Keratinocyte (primary cell): ENCODE measurements at regions not wholly inside any gene's neighbourhood (a gene's known extent, or its start where the extent isn't known, plus 50 kb on each side); places are given as distances from the start of the nearest gene placed in this dataset.

Source experiments
- CTCF ChIP-seq, 3 experiments: IDR thresholded peaks in 1 of 3; conservative IDR thresholded peaks in 1 of 3; optimal IDR thresholded peaks in 1 of 3; 2 replicates in 2 of 3; 3 replicates in 1 of 3; pipeline versions ENCODE3 to v1.5.1; 2011; ENCODE audit warnings: low read length in 3 of 3, mild to moderate bottlenecking in 3 of 3, moderate library complexity in 2 of 3, control low read depth in 1 of 3, inconsistent platforms in 1 of 3; ENCODE audit not compliant: insufficient read depth in 2 of 3; ENCODE audit errors: extremely low read depth in 1 of 3
- EZH2 ChIP-seq: IDR thresholded peaks from one replicate; pipeline ENCODE4 v1.6.1; 2012; ENCODE audit warnings: inconsistent platforms, mild to moderate bottlenecking, low read length, moderate library complexity

DNA sequence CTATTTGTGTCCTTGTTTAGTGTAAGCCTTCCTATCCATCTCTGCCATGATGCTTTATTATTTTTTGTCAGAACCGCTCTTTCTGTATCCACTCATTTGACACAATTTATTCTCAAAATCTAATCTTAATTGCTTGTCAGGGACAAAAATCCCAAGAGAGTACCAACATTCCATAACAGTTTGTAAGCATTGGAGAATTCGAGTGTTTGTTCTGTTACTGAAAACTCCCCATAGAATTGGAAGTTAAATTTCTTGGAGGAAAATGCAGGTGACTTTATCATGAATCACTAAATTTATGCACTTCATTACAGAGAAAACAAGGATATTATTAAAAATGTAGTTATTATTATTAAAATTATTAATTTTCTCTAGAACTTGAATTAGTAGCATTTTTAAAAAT, 1986.1 kb downstream of the ARAP2 start:
- TF ChIP-seq EZH2 = no peak
- no peak for TF ChIP-seq CTCF (optimal IDR thresholded peaks at IDR 0.05 in 1 of 3, IDR thresholded peaks at IDR 0.05 in 1 of 3, conservative IDR thresholded peaks at IDR 0.05 in 1 of 3; ENCODE audit: extremely low read depth in 1 of 3, insufficient read depth in 2 of 3, low read length in 3 of 3)
